ENCODE measurements at regions not wholly inside any gene's neighbourhood (a gene's known extent, or its start where the extent isn't known, plus 50 kb on each side); places are given as distances from the start of the nearest gene placed in this dataset.

DNA sequence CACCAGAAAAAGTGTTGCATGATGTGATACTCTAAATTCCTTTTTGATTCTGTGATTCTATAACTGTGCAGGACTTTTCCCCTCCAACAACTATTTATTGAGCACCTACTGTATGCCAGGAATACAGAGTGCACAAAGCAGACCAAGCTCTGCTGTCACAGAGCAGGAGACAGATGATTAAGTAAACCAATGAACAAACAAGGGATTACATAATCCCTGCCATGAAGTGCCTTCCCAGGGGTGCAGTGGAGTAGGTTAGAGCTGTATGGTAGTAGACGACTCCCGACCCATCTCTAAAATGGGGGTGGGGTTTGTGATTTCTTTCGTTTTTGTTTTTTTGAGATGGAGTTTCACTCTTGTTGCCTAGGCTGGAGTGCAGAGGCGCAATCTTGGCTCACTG, 213.9 kb downstream of the TBX5 start:
- Histone ChIP-seq H3K27ac (ENCODE audit: low read length) (no peak overlapping the region), H3K4me3 (ENCODE audit: low read length) (no peak overlapping the region), H3K9me3 (ENCODE audit: control insufficient read depth, low read length) (no peaks in the 10 kb centered on the region), H3K27me3 (ENCODE audit: control insufficient read depth, insufficient read depth) (no peaks in the 10 kb centered on the region), H3K4me1 (ENCODE audit: control insufficient read depth, insufficient read depth, low read length) (peaks cover 1% of the 10 kb centered on the region)
- ATAC-seq: no peak
- intact Hi-C loops (cut with DNase I): no loop called here
- no peak for DNase-seq
- 82% methylated on average over 4 of the region's 4 CpGs for WGBS

- Histone ChIP-seq H3K4me1 (ENCODE audit: control insufficient read depth, insufficient read depth, low read length) (peaks cover 1% of the 10 kb centered on the region), H3K27me3 (ENCODE audit: control insufficient read depth, insufficient read depth) (no peaks in the 10 kb centered on the region), H3K9me3 (ENCODE audit: control insufficient read depth, low read length) (no peaks in the 10 kb centered on the region), H3K27ac (ENCODE audit: low read length) (no peak overlapping the region), H3K4me3 (ENCODE audit: low read length) (no peak overlapping the region)
- no peak for DNase-seq
- WGBS: 41% methylated on average over 6 of the region's 6 CpGs
- ATAC-seq: no peak
- intact Hi-C loops (cut with DNase I): no loop called here
Observed at GRCh38 chr12:114191581-114191980, 214.4 kb downstream of the TBX5 start.

DNA sequence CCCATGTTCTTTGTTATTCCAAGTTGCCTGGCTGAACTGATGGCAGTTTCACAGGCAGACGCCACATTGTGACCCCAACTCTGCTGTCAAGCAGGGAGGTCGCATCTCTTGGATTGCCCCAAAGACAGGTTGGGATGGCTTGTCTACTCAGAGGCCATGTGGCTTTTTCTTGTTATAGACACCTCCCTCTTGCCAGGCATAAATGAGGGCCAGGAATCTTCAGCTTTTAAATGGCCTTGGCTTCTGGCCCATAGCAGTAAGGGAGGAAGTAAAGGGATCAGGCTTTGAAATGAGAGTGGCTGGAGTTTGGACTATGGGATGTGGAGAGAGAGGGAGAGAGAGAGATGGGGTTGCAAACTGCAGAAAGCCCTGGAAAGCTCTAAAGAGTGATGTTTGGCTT, 215.0 kb downstream of the TBX5 start:
- intact Hi-C loops (cut with DNase I): no loop called here
- 68% methylated on average over 2 of the region's 2 CpGs for WGBS
- DNase-seq: peak in 1 of 3 donors; percentile 40
- Histone ChIP-seq H3K4me1 (ENCODE audit: control insufficient read depth, insufficient read depth, low read length) (peaks cover 1% of the 10 kb centered on the region), H3K27me3 (ENCODE audit: control insufficient read depth, insufficient read depth) (no peaks in the 10 kb centered on the region), H3K4me3 (ENCODE audit: low read length) (no peak overlapping the region), H3K27ac (ENCODE audit: low read length) (no peak overlapping the region), H3K9me3 (ENCODE audit: control insufficient read depth, low read length) (no peaks in the 10 kb centered on the region)
- ATAC-seq: peak; percentile 50 to 74

DNA sequence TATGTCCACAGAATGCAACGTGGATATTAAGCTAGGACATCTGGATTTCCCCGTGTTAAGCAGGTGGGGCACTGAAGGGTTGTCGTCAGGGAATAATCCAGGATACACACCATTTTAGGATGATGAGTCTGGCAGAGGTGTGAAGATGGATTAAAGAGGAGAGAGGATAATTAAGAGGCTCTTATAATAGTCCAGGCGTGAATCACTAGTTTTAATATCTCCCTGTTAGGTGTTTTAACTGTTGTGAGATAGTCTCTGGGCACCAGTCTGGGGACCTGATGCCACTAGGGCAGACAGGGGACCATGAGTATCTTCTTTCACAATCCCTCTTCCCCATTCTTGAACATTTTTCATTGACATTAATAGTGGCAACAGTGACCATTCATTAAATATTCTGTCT, 216.7 kb downstream of the TBX5 start:
- no peak overlapping the region for H3K4me3 ChIP-seq (ENCODE audit: low read length)
- WGBS: 63% methylated on average over 4 of the region's 4 CpGs
- no peaks in the 10 kb centered on the region for H3K9me3 ChIP-seq (ENCODE audit: control insufficient read depth, low read length)
- H3K27ac ChIP-seq (ENCODE audit: low read length): no peak overlapping the region
- H3K27me3 ChIP-seq (ENCODE audit: control insufficient read depth, insufficient read depth): no peaks in the 10 kb centered on the region
- peaks cover 1% of the 10 kb centered on the region for H3K4me1 ChIP-seq (ENCODE audit: control insufficient read depth, insufficient read depth, low read length)
- ATAC-seq: peak; percentile 11 to 23
- no peak for DNase-seq
- intact Hi-C loops (cut with DNase I): no loop called here

- Histone ChIP-seq H3K9me3 (ENCODE audit: control insufficient read depth, low read length) (no peaks in the 10 kb centered on the region), H3K27ac (ENCODE audit: low read length) (peak overlapping the region; percentile 56), H3K4me1 (ENCODE audit: control insufficient read depth, insufficient read depth, low read length) (peaks cover 1% of the 10 kb centered on the region), H3K4me3 (ENCODE audit: low read length) (no peak overlapping the region), H3K27me3 (ENCODE audit: control insufficient read depth, insufficient read depth) (no peaks in the 10 kb centered on the region)
- 29% methylated on average over 17 of the region's 17 CpGs for WGBS
- intact Hi-C loops (cut with DNase I): no loop called here
- ATAC-seq: peak in 1 of 2 donors; percentile 30
- no peak for DNase-seq
Observed at GRCh38 chr12:114186241-114187002, 219.5 kb downstream of the TBX5 start.

DNA sequence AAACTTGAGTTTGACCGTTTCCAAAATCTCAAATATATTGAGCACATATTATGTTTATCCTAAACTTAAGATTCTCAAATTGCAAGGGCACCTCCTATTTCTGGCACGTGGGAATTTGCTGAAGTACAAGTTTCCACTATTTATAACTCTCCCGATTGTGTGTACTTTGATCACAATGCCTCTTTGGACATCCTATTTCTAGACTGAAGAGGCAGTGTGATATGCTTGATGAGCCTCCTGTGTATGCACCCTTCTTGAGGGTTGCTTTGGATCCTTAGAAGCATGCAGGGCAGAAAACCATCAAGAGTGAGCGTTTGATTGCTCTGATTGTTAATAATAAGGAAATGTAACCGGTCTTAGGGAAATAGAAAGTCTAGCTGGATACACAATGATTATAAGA, 218.9 kb upstream of the RBM19 start:
- Histone ChIP-seq H3K4me1 (ENCODE audit: control insufficient read depth, insufficient read depth, low read length) (no peaks in the 10 kb centered on the region), H3K27ac (ENCODE audit: low read length) (no peak overlapping the region), H3K4me3 (ENCODE audit: low read length) (no peak overlapping the region), H3K27me3 (ENCODE audit: control insufficient read depth, insufficient read depth) (no peaks in the 10 kb centered on the region), H3K9me3 (ENCODE audit: control insufficient read depth, low read length) (no peaks in the 10 kb centered on the region)
- ATAC-seq: peak; percentile 39 to 57
- intact Hi-C loops (cut with DNase I): no loop called here
- no peak for DNase-seq
- 51% methylated on average over 5 of the region's 5 CpGs for WGBS

- 100% methylated on average over 1 of the region's 1 CpG for WGBS
- peaks cover 2% of the 10 kb centered on the region for H3K4me1 ChIP-seq (ENCODE audit: control insufficient read depth, insufficient read depth, low read length)
- no peaks in the 10 kb centered on the region for H3K27me3 ChIP-seq (ENCODE audit: control insufficient read depth, insufficient read depth)
- ATAC-seq: peak in 1 of 2 donors; percentile 36
- intact Hi-C loops (cut with DNase I): no loop called here
- H3K27ac ChIP-seq (ENCODE audit: low read length): no peak overlapping the region
- no peak overlapping the region for H3K4me3 ChIP-seq (ENCODE audit: low read length)
- H3K9me3 ChIP-seq (ENCODE audit: control insufficient read depth, low read length): no peaks in the 10 kb centered on the region
- DNase-seq: no peak
Observed at GRCh38 chr12:114174326-114174725, 208.2 kb upstream of the RBM19 start.

DNA sequence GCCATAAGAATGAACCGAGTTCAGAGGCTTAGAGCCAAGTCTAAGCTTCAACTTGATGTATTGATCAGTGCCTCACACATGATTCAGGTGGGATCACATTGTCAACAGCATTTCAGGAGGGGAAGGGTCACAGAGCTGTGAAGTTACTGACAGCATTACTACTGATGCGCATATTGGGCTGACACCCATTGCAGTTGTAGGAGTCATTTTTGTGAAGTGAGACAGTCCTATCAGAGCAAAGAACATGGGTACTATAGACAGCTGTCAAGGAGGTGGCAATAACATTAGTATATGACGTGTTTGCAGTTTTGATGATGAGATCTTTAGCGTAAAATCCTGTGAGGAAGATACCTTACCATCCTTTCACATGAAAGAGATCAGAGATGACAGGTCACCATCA, 206.0 kb upstream of the RBM19 start:
- H3K4me1 ChIP-seq (ENCODE audit: control insufficient read depth, insufficient read depth, low read length): peaks cover 2% of the 10 kb centered on the region
- no peak for ATAC-seq
- no peak overlapping the region for H3K27ac ChIP-seq (ENCODE audit: low read length)
- no peaks in the 10 kb centered on the region for H3K9me3 ChIP-seq (ENCODE audit: control insufficient read depth, low read length)
- 83% methylated on average over 4 of the region's 4 CpGs for WGBS
- no peak for DNase-seq
- intact Hi-C loops (cut with DNase I): no loop called here
- no peak overlapping the region for H3K4me3 ChIP-seq (ENCODE audit: low read length)
- H3K27me3 ChIP-seq (ENCODE audit: control insufficient read depth, insufficient read depth): no peaks in the 10 kb centered on the region

DNA sequence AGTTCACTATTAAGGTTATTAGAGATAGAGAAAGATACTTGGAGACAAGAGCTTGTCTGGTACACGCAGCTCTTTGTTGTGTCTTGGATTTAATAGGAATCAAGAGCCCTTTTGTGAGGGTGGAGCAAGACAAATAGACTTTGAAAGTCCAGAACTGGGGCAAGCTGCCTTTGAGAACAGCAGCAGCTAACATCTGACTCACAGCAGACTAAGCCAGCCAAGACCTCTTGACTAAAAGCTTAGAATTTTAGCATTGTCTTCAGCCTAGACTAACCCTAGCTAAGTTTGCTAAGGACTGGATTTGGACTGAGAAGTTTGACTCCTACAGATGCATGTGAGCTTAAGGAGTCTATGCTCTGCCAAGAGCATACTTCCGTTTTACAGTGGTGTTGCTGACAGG, 201.9 kb upstream of the RBM19 start:
- 42% methylated on average over 2 of the region's 2 CpGs for WGBS
- Histone ChIP-seq H3K9me3 (ENCODE audit: control insufficient read depth, low read length) (no peaks in the 10 kb centered on the region), H3K4me3 (ENCODE audit: low read length) (no peak overlapping the region), H3K27ac (ENCODE audit: low read length) (no peak overlapping the region), H3K27me3 (ENCODE audit: control insufficient read depth, insufficient read depth) (no peaks in the 10 kb centered on the region), H3K4me1 (ENCODE audit: control insufficient read depth, insufficient read depth, low read length) (peaks cover 2% of the 10 kb centered on the region)
- intact Hi-C loops (cut with DNase I): loop anchor here (5.0 to 10.0 kb wide), 5 partner anchors 74 to 339 kb away; no protein-coding TSS in a partner anchor
- DNase-seq (peak in 1 of 3 donors; percentile 24), ATAC-seq (peak in 1 of 2 donors; percentile 38)

DNA sequence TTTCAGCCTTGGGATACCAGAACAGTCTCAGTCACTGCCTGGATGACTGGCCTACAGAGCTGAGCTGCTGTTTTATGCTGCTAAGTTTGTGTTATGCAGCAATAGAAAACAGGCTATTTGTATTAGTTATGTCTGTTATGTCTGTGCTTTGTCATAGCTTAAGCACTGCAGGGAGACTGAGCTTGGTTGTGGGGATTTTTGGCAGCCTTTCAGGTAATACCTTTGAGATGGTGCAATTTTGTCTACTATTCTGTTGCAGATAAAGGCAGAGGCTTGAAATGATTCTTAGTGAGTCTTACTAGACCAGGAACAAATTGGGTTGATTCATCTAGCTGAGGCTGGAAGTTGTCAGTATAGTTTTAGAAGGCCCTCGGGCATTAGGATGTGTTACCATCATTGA, 201.3 kb upstream of the RBM19 start:
- Histone ChIP-seq H3K4me1 (ENCODE audit: control insufficient read depth, insufficient read depth, low read length) (peaks cover 2% of the 10 kb centered on the region), H3K27me3 (ENCODE audit: control insufficient read depth, insufficient read depth) (no peaks in the 10 kb centered on the region), H3K4me3 (ENCODE audit: low read length) (no peak overlapping the region), H3K9me3 (ENCODE audit: control insufficient read depth, low read length) (no peaks in the 10 kb centered on the region), H3K27ac (ENCODE audit: low read length) (no peak overlapping the region)
- intact Hi-C loops (cut with DNase I): loop anchor here (5.0 to 10.0 kb wide), 5 partner anchors 75 to 340 kb away; no protein-coding TSS in a partner anchor
- ATAC-seq (no peak), DNase-seq (no peak)
- 93% methylated on average over 1 of the region's 1 CpG for WGBS

GRCh38 chr12:114166362-114166761, 200.2 kb upstream of the RBM19 start:
- no peaks in the 10 kb centered on the region for H3K9me3 ChIP-seq (ENCODE audit: control insufficient read depth, low read length)
- ATAC-seq (peak; percentile 61 to 69), DNase-seq (peak in 1 of 3 donors; percentile 34)
- no peak overlapping the region for H3K4me3 ChIP-seq (ENCODE audit: low read length)
- no peaks in the 10 kb centered on the region for H3K27me3 ChIP-seq (ENCODE audit: control insufficient read depth, insufficient read depth)
- no peak overlapping the region for H3K27ac ChIP-seq (ENCODE audit: low read length)
- no peaks in the 10 kb centered on the region for H3K4me1 ChIP-seq (ENCODE audit: control insufficient read depth, insufficient read depth, low read length)
- 12% methylated on average over 7 of the region's 7 CpGs for WGBS
- intact Hi-C loops (cut with DNase I): loop anchor here (5.0 to 10.0 kb wide), 5 partner anchors 76 to 341 kb away; no protein-coding TSS in a partner anchor

All from right cardiac atrium (tissue), 5 donors.